DMS53 (cell line): ENCODE measurements at regions not wholly inside any gene's neighbourhood (a gene's known extent, or its start where the extent isn't known, plus 50 kb on each side); places are given as distances from the start of the nearest gene placed in this dataset.
"Not testable (repeated sequence)": the region's sequence is repeated elsewhere in the genome, so short reads cannot be mapped to it uniquely, and the experiment has no call there.

Experiments
- DNase-seq: peaks from one replicate; lab custom pipeline; 2025; lab: John Stamatoyannopoulos, UW

- no peak for DNase-seq
These were observed 920.5 kb downstream of the SLITRK1 start for GRCh38 chr13:82961757-82962156.

DNA sequence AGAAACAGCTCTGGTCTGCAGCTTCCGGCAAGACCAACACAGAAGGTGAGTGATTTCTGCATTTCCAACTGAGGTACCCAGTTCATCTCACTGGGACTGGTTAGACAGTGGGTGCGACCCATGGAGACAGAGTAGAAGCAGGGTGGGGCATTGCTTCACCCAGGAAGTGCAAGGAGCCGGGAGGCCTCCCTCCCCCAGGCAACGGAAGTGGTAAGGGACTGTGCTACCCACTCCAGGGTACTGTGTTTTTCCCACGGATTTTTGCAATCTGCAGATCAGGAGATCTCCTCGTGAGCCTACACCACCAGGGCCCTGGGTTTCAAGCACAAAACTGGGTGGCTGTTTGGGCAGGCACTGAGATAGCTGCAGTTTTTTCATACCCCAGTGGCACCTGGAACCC lies 929.9 kb downstream of the SLITRK1 start:
- DNase-seq, result not testable (repeated sequence)

- DNase-seq, result no peak
These were observed 934.6 kb downstream of the SLITRK1 start for GRCh38 chr13:82947683-82948082.

- no peak for DNase-seq
These were observed 935.1 kb downstream of the SLITRK1 start for GRCh38 chr13:82947191-82947621.

DNA sequence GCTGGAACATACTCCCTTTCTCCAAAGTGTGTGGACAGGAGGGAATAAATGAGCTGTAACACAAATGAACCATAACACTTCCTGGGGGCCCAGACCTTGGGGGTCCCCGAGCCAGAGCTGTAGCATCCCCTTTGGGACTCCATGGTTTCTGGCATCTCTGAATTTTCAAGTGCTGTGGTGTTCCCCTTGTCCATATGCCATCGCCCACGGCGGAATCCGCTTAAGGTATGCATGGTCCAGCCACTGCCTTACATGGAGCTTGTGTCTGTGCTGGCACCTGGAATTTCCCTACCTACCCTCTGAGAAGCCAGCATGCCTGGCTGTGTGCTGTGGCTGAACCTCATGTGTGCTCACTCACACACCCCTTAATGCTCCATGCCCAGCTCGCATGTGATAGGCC lies 943.6 kb downstream of the SLITRK1 start:
- DNase-seq, result no peak

GRCh38 chr13:82934000-82934399 lies 948.3 kb downstream of the SLITRK1 start:
- DNase-seq, result no peak

DNA sequence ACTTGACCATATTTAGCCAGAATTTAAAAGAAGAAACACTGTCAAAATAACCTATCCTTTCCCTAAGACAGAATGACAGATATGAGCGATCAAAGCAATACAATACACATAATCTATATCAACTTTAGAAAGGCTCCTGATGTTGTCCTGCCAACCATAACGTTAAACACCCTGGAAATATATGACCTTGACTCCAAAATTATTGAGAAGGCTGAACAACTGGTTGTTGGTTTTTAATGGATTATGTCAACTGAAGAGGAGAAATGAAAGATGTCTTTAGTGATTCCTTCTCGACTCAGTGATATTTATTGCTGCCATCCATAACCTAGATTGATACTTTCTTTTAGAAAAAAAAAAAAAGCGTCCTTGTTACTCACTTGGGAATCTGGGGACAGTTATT lies 957.2 kb downstream of the SLITRK1 start:
- DNase-seq, result no peak

- DNase-seq, result no peak
These were observed 964.3 kb downstream of the SLITRK1 start for GRCh38 chr13:82917984-82918383.

GRCh38 chr13:82912564-82912963 lies 969.7 kb downstream of the SLITRK1 start:
- no peak for DNase-seq

- DNase-seq, result no peak
These were observed 977.2 kb downstream of the SLITRK1 start for GRCh38 chr13:82905071-82905470.

GRCh38 chr13:82900453-82900852 lies 981.8 kb downstream of the SLITRK1 start:
- no peak for DNase-seq

GRCh38 chr13:82898586-82898985 lies 983.7 kb downstream of the SLITRK1 start:
- DNase-seq, result peak; percentile 74

- DNase-seq, result no peak
These were observed 1002.4 kb downstream of the SLITRK1 start for GRCh38 chr13:82879921-82880320.

DNA sequence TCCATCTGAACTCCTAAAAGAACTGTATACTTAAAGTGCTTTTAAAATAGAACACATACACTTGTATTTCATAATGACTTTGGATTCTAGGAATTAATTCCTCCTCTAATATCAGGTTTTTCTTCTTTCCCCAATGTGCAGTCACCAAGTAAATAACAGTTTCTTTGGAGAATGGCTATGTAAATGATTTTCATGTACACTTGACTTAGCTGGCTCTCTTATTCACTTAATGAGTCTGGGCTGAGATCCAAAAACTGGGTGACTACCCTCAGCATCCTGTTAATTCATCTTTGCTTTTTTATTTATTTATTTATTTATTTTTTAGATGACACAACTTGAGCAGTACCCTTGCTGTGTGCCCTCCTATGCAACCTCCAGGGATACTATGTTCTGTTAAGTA lies 1003.7 kb downstream of the SLITRK1 start:
- peak; percentile 63 for DNase-seq

DNA sequence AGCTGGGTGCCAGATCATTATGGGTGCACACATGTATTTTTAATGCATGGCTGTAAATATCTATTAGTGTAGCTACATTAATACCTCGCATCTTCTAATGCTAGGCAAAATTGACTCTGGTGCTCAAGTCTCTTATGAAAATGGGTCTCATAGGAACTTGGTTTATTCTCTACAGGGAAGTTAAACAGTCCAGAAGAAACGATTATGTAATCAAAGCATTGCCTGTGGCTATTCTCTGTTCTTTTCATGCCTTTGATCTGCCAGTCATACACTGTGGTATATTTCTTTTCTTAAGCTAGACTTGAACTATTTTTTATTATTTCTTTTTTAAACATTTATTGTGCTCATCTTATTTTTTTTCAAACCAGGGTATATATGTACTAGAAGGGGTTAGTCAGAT lies 1015.0 kb downstream of the SLITRK1 start:
- no peak for DNase-seq

GRCh38 chr13:82850644-82851043 lies 1031.6 kb downstream of the SLITRK1 start:
- no peak for DNase-seq

DNA sequence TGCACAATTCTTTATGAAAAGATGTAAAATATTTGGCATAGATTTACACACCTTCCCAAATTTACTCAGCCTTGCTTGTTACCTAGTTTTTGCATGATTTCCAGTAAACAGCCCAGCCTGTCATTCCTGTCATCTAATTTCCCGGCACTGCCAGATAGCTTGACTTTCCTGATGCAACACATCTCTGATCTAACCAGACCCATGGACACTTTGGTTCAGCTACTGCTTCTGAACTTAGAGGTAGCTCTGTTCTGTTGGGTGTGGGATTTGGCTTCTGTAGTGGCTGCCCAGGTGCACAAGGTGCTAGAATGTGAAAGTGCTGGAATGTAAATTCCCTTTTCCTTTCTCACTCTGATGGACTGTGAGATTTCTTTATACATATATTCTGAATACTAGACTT lies 1033.5 kb downstream of the SLITRK1 start:
- no peak for DNase-seq

DNA sequence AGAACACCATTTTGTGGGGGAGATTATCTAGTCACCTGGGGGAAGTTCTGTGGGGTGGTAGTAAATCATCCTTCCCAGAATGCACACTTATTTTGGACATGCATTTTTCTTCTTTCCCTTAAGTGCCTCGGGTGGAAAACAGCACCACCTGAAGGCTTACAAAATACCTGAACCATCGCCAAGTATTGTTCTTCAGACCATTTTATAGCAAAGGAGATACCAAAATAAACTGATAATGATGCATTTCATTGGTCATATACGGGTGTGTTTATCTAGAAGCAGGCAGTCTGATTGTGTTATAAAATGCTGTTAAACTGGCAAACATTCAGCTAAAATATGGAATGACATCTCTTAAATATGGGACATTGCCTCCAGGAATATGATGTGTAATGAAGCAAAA lies 1034.7 kb downstream of the SLITRK1 start:
- peak; percentile 2 for DNase-seq

DNA sequence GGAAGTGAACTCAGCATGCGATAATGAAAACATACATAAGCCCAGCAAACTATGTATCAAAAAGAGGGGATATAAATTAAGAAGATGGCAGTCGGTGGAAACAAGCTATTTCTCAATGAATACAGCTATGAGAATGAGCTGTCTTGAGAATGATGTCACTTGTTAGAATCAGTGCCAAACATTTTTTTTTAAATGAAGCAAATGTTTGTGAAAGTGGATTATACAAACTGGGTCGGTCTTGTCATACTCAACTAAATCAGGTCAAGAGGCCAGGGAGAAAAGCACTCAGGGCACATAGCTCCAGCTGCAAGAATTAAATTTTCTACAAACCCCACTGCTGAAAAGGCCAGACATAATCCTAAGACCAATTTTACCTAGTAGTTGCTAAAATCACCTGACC lies 1048.4 kb downstream of the SLITRK1 start:
- DNase-seq, result no peak

GRCh38 chr13:82829040-82829439 lies 1053.2 kb downstream of the SLITRK1 start:
- no peak for DNase-seq

- no peak for DNase-seq
These were observed 1054.5 kb downstream of the SLITRK1 start for GRCh38 chr13:82827724-82828123.

- no peak for DNase-seq
These were observed 1059.3 kb downstream of the SLITRK1 start for GRCh38 chr13:82822935-82823334.

- no peak for DNase-seq
These were observed 1065.1 kb downstream of the SLITRK1 start for GRCh38 chr13:82817133-82817532.

DNA sequence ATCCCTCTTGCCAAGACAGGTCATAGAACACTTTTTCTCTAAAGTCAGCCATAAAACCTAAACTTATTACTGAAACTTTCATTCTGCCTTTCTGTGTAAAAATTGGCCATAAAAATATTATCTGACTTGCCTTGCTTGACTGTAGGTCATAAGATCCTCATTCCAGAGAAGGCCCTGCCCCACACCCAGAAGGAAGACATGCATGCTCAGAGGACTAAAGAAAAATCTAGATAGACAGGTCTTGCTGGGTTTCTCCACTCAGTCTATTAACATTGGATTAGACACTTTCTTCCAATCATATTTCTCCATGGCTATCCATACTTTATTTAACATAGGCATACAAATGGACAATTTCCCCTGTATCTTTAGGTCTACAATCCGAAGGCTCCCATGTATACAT lies 1066.5 kb downstream of the SLITRK1 start:
- DNase-seq, result no peak

- no peak for DNase-seq
These were observed 1078.9 kb downstream of the SLITRK1 start for GRCh38 chr13:82803341-82803740.
